Peyer's patch (tissue), 4 donors: ENCODE measurements at regions not wholly inside any gene's neighbourhood (a gene's known extent, or its start where the extent isn't known, plus 50 kb on each side); places are given as distances from the start of the nearest gene placed in this dataset.

Source experiments
- POLR2A ChIP-seq, 2 donors: fragments of 450-650 bp; IDR thresholded peaks; one replicate each; pipeline ENCODE4 v1.5.1; 2017; ENCODE audit warnings: antibody characterized with exemption in 2 of 2, mild to moderate bottlenecking in 2 of 2, moderate library complexity in 2 of 2
- TF ChIP-seq, protein P1 (sequence below), 6 experiments: fragments of 450-650 bp in 4 of 6; fragments of 200-600 bp in 2 of 6; sonication (generic) in 1 of 6; IDR thresholded peaks; one replicate each; pipeline ENCODE4 v1.5.1; 2017 to 2019; ENCODE audit warnings: antibody characterized with exemption in 6 of 6, mild to moderate bottlenecking in 3 of 6, moderate library complexity in 1 of 6

DNA sequence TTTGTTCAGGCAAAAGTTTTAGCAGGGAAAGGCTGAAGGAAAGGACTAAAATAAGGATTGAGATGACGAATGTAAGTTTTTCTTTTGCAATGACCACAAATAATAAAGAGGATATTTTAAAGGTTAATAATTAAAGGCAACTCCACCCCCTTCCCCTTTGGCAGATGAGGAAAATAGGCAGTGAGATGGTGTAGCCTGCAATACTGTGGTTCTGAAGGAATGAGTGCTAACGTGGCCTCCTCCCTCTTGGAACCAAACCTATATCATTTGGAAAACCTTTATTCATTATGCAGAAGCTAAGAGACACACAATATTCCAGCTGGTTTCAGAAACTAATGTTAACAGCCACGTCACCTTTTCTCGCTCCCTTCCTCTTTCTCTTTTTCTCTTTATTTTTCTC lies 70.9 kb upstream of the COL1A2 start:
- TF ChIP-seq, protein P1, sequence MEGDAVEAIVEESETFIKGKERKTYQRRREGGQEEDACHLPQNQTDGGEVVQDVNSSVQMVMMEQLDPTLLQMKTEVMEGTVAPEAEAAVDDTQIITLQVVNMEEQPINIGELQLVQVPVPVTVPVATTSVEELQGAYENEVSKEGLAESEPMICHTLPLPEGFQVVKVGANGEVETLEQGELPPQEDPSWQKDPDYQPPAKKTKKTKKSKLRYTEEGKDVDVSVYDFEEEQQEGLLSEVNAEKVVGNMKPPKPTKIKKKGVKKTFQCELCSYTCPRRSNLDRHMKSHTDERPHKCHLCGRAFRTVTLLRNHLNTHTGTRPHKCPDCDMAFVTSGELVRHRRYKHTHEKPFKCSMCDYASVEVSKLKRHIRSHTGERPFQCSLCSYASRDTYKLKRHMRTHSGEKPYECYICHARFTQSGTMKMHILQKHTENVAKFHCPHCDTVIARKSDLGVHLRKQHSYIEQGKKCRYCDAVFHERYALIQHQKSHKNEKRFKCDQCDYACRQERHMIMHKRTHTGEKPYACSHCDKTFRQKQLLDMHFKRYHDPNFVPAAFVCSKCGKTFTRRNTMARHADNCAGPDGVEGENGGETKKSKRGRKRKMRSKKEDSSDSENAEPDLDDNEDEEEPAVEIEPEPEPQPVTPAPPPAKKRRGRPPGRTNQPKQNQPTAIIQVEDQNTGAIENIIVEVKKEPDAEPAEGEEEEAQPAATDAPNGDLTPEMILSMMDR (IDR thresholded peaks at IDR 0.05): no peak
- no peak for TF ChIP-seq POLR2A (IDR thresholded peaks at IDR 0.05)
